ENCODE measurements at regions not wholly inside any gene's neighbourhood (a gene's known extent, or its start where the extent isn't known, plus 50 kb on each side); places are given as distances from the start of the nearest gene placed in this dataset.
A peak's percentile ranks its signal among the peaks of the same experiment; 100 is the strongest.

- no peak for DNase-seq (ENCODE audit: low spot score)
These were observed 156.9 kb downstream of the USP12 start for GRCh38 chr13:27014406-27015359.

- no peak for DNase-seq (ENCODE audit: low spot score)
These were observed 159.0 kb downstream of the USP12 start for GRCh38 chr13:27012482-27013197.

GRCh38 chr13:27011661-27012060 is 159.9 kb downstream of the USP12 start:
- DNase-seq (ENCODE audit: low spot score), result no peak

DNA sequence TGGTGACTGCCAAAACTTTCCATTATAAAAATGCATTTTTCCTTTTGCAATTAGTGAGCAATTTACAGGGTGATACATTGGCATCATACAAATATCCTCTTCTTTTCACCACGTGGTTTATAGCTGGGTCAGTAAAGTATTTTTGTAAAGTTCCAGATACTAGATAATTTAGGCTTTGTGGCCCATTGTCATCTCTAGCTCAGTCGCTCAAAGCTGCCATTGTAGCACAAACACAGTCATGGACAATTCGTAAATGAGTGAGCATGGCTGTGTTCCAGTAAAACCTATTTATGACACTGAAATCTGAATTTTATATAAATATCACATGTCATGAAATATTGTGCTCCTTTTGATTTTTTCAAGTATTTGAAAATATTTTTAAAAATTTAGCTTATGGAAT is 162.9 kb downstream of the USP12 start:
- no peak for DNase-seq (ENCODE audit: low spot score)

GRCh38 chr13:27007166-27007565 is 164.4 kb downstream of the USP12 start:
- no peak for DNase-seq (ENCODE audit: low spot score)

- no peak for DNase-seq (ENCODE audit: low spot score)
These were observed 165.0 kb downstream of the USP12 start for GRCh38 chr13:27006519-27007161.

GRCh38 chr13:27005976-27006518 is 165.6 kb downstream of the USP12 start:
- DNase-seq (ENCODE audit: low spot score), result no peak

- no peak for DNase-seq (ENCODE audit: low spot score)
These were observed 166.1 kb downstream of the USP12 start for GRCh38 chr13:27005556-27005955.

- no peak for DNase-seq (ENCODE audit: low spot score)
These were observed 166.7 kb downstream of the USP12 start for GRCh38 chr13:27004866-27005265.

GRCh38 chr13:27004326-27004725 is 167.3 kb downstream of the USP12 start:
- DNase-seq (ENCODE audit: low spot score), result no peak

- DNase-seq (ENCODE audit: low spot score), result no peak
These were observed 169.9 kb downstream of the USP12 start for GRCh38 chr13:27001705-27002104.

DNA sequence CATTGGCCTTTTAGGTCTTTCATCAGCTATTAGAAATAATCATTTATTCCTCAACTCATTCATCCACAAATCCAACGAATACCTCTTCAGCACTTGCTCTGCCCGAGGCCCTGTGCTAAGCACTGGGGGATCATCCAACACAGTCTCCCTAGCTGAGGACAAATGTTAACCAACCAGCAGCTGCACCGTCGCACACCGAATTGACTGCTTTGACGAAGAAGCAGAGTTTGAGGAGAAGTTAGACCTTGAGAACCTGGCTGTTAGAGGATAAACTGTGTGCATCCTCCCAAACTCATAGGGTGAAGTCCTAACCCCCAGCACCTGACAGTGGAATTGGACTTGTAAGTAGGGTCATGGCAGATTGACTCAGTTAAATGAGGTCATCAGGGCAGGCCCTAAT is 170.9 kb downstream of the USP12 start:
- no peak for DNase-seq (ENCODE audit: low spot score)

DNA sequence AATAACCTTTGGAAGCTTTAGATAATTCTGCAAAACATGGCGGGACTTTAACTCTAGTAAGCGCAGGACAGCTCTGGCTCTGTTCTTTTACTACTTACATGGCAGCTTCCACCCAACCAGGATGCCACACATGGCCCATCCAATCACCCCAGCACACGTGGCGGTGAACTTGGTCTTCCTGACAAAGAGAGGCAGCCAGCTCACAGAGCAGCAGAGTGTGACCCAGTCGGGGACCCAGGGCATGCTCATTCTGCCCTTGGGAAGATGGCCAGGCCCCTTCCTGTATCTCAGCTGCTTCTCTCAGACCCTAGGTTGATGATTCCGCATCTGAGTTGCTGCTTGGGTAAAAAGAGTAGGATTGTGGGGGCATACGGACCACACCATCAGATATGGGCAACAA is 172.1 kb downstream of the USP12 start:
- DNase-seq (ENCODE audit: low spot score), result no peak

DNA sequence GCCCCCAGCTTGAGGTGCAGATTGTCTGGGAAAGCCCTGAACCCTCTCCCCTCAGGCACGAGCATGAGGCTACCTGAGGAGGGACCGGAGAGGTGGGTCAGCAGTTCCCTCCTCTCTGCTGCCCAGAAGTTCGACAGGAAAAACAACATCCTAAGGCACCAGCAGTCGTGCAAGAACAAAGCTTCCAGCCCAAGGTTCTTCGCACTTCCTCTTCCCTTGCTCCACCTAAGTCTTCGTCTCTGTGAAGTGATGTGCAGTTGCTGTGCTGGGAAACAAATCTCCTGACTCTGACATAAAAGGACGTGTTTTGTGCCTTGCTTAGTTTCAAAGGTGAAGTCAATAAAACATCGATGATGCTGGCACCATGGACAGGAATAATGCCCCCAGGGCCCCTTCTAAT is 173.3 kb downstream of the USP12 start:
- DNase-seq (ENCODE audit: low spot score), result no peak

DNA sequence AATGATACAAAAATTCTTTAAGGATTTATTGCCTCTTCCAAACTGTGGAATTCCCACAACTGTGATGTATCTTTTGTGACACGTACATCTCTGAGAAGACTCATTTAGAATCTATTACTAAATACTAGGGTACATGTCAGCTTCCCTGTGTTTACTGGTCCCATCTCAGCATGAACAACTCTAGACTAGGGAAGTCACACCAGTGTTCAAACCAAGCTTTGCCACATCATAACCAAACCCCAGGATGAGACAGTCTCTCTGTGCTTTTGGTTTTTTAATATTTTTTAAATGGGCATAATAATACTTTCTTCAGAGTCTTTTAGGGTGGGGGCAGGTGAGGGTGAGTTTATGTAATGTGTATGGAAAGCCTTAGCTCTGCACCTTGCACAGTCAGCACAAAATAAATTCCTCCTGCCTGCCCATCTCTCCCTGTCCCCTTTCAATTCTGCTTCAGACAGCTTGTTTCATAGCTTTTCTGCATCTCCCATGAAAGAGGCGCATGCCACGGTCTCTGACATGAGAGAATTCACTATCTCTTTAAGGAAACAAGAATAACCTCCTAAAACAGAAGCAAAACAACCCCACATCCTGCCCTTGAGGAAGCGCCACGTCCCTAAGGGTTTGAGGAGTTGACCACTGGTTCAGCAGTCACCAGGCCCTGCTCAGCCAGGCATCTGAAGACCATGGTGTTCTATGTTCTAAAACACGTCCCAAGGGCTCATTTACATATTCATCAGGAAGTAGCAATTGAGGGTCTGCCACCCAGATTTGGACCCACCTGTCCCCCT is 174.5 kb downstream of the USP12 start:
- no peak for DNase-seq (ENCODE audit: low spot score)

GRCh38 chr13:26995159-26995558 is 176.5 kb downstream of the USP12 start:
- no peak for DNase-seq (ENCODE audit: low spot score)

- DNase-seq (ENCODE audit: low spot score), result no peak
These were observed 177.8 kb downstream of the USP12 start for GRCh38 chr13:26993780-26994179.

DNA sequence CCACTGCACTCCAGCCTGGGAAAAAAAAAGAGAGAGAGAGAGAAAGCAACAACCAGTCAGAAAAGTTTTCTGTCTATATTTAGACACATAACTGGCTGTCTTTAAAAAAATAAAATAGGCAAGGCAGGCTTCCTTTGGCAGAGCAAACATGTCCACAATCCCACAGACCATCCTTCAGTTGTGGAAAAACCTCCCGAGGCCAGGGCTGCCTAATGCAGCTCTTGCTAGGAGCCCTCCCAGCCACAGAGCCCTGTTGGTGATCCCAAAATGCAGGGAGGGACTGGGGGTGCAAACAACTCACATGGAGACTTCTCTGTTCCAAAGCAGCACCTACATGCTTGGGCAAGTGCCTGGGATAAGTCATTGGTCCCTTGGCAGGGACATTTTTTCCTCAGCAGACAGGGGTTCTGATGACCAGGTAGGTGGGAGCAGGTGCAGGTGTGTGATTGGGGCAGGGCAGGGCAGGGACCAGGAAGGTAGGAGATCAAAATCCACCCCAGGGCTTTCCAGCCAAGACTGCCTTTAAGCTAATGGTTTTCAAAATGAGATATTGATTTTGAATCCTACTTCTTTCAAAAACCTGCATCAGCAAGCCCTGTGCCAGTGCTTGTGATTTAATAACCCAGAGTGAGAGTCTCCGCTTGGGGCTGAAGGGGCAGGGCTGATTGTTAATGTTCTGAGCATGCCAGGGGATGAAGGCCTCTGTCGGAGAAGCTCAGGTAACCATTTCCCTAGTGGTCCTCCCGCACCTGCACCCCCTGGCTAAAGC is 178.5 kb downstream of the USP12 start:
- no peak for DNase-seq (ENCODE audit: low spot score)

GRCh38 chr13:26991508-26992181 is 180.0 kb downstream of the USP12 start:
- DNase-seq (ENCODE audit: low spot score), result peak; percentile 30

DNA sequence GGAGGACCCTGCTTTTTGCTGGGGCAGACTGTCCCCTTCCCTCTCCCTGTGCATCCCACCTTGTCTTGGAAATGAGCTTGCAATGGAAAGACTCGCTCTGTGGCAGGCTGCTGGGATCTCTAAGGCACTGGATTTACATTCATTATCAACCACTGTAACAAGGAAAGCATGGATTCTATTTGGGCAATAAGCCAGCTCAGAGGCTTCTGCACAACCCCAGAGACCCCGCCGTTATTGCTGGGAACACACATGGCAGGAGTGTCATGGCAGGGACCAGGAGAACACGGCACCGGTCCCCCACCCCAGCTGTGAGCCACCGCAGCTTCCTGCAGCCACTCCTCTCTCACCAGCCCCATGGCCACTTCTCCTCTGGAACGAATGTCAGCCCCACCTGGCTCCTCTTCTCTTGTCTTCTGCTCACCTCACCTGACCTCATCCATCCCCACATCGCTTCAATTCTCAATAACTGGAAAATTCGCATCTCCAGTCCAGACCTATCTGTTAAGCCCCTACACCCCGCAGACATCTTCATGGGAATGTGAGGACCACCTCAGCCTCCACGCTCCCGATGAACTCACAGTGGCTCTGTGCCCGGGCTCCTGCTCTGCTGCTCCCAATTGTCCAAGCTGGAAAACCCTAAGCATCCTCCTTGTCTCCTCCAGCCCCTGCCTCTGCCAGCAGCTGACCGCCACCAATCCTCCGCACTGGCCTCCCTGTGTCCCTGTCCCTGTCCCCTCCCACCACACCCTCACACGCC is 181.5 kb downstream of the USP12 start:
- DNase-seq (ENCODE audit: low spot score), result no peak

Data from HuH-7.5 (cell line).